ENCODE measurements at regions not wholly inside any gene's neighbourhood (a gene's known extent, or its start where the extent isn't known, plus 50 kb on each side); places are given as distances from the start of the nearest gene placed in this dataset.

GRCh38 chr4:114193624-114194399 lies 214.4 kb upstream of the ARSJ start:
- no peak for TF ChIP-seq CTCF (IDR thresholded peaks at IDR 0.05; ENCODE audit: unreplicated experiment)
- Mint-ChIP-seq H3K27me3 (ENCODE audit: unreplicated experiment) (no peaks in the 10 kb centered on the region), H3K4me1 (ENCODE audit: unreplicated experiment) (no peaks in the 10 kb centered on the region), H3K36me3 (ENCODE audit: low read depth, unreplicated experiment) (no peaks in the 10 kb centered on the region), H3K27ac (ENCODE audit: unreplicated experiment) (no peak overlapping the region), H3K4me3 (ENCODE audit: unreplicated experiment) (no peak overlapping the region), H3K9me3 (ENCODE audit: unreplicated experiment) (no peaks in the 10 kb centered on the region)
- no peak for DNase-seq (ENCODE audit: low spot score)

- no peak for TF ChIP-seq CTCF (IDR thresholded peaks at IDR 0.05; ENCODE audit: unreplicated experiment)
- Mint-ChIP-seq H3K4me1 (ENCODE audit: unreplicated experiment) (no peaks in the 10 kb centered on the region), H3K27me3 (ENCODE audit: unreplicated experiment) (peaks cover 1% of the 10 kb centered on the region), H3K27ac (ENCODE audit: unreplicated experiment) (no peak overlapping the region), H3K36me3 (ENCODE audit: low read depth, unreplicated experiment) (no peaks in the 10 kb centered on the region), H3K4me3 (ENCODE audit: unreplicated experiment) (no peak overlapping the region), H3K9me3 (ENCODE audit: unreplicated experiment) (no peaks in the 10 kb centered on the region)
- DNase-seq (ENCODE audit: low spot score): no peak
Observed at GRCh38 chr4:114196606-114197005, 217.2 kb upstream of the ARSJ start.

GRCh38 chr4:114200026-114200425 lies 220.6 kb upstream of the ARSJ start:
- Mint-ChIP-seq H3K27me3 (ENCODE audit: unreplicated experiment) (peaks cover 1% of the 10 kb centered on the region), H3K36me3 (ENCODE audit: low read depth, unreplicated experiment) (no peaks in the 10 kb centered on the region), H3K4me1 (ENCODE audit: unreplicated experiment) (no peaks in the 10 kb centered on the region), H3K27ac (ENCODE audit: unreplicated experiment) (no peak overlapping the region), H3K4me3 (ENCODE audit: unreplicated experiment) (no peak overlapping the region), H3K9me3 (ENCODE audit: unreplicated experiment) (no peaks in the 10 kb centered on the region)
- no peak for DNase-seq (ENCODE audit: low spot score)
- no peak for TF ChIP-seq CTCF (IDR thresholded peaks at IDR 0.05; ENCODE audit: unreplicated experiment)

GRCh38 chr4:114205261-114205660 lies 225.8 kb upstream of the ARSJ start:
- DNase-seq (ENCODE audit: low spot score): no peak
- Mint-ChIP-seq H3K4me3 (ENCODE audit: unreplicated experiment) (no peak overlapping the region), H3K4me1 (ENCODE audit: unreplicated experiment) (no peaks in the 10 kb centered on the region), H3K27me3 (ENCODE audit: unreplicated experiment) (peaks cover 1% of the 10 kb centered on the region), H3K36me3 (ENCODE audit: low read depth, unreplicated experiment) (no peaks in the 10 kb centered on the region), H3K9me3 (ENCODE audit: unreplicated experiment) (no peaks in the 10 kb centered on the region), H3K27ac (ENCODE audit: unreplicated experiment) (no peak overlapping the region)
- no peak for TF ChIP-seq CTCF (IDR thresholded peaks at IDR 0.05; ENCODE audit: unreplicated experiment)

- no peak overlapping the region for H3K27ac Mint-ChIP-seq (ENCODE audit: unreplicated experiment)
- no peaks in the 10 kb centered on the region for H3K36me3 Mint-ChIP-seq (ENCODE audit: low read depth, unreplicated experiment)
- no peaks in the 10 kb centered on the region for H3K9me3 Mint-ChIP-seq (ENCODE audit: unreplicated experiment)
Observed at GRCh38 chr4:114208574-114209151, 229.2 kb upstream of the ARSJ start.

More at GRCh38 chr4:114208574-114209151, 229.2 kb upstream of the ARSJ start:
- no peak for DNase-seq (ENCODE audit: low spot score)
- peaks cover 1% of the 10 kb centered on the region for H3K27me3 Mint-ChIP-seq (ENCODE audit: unreplicated experiment)
- no peaks in the 10 kb centered on the region for H3K4me1 Mint-ChIP-seq (ENCODE audit: unreplicated experiment)
- no peak for TF ChIP-seq CTCF (IDR thresholded peaks at IDR 0.05; ENCODE audit: unreplicated experiment)
- H3K4me3 Mint-ChIP-seq (ENCODE audit: unreplicated experiment): no peak overlapping the region
